ENCODE measurements at regions not wholly inside any gene's neighbourhood (a gene's known extent, or its start where the extent isn't known, plus 50 kb on each side); places are given as distances from the start of the nearest gene placed in this dataset.

DNA sequence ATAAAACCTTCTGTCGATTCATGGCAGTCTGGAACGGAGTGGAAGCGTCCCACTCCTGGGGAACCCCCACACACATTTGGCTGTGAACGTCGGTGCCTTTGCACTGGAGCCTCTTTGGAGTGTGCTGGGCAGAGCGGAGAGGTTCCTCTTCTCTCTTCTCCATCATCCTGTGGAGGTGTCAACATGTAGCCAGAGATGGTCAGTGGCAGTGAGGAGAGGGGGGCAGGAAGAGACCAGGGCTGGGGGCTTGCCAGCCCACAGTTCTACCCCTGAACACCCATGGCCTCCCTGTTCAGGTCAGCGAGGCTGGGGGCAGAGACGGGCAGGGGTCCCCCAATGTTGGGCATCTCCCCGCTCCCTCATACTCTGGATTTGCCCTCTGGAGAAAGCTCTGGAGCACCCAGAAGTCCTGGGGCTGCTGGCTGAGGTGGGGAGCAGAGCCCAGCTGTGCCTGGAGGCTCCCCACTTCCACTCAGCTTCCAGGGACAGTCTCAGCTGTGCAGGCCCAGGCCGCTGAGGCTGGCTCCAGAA, 223.7 kb downstream of the SEC14L1 start:
- Histone ChIP-seq H2BK12ac (ENCODE audit: low read depth, low read length) (no peak overlapping the region), H3K9ac (replicated peaks in 1 of 4; ENCODE audit: extremely low read depth in 1 of 4, low read depth in 3 of 4, low read length in 3 of 4) (no peak overlapping the region), H3K27me3 (replicated peaks in 1 of 4; ENCODE audit: control insufficient read depth in 3 of 4, extremely low read depth in 1 of 4, insufficient read depth in 3 of 4, low read length in 3 of 4) (no peaks in the 10 kb centered on the region), H2AK5ac (ENCODE audit: low read depth, low read length) (no peak overlapping the region), H4K20me1 (replicated peaks in 1 of 2; ENCODE audit: control insufficient read depth in 1 of 2, insufficient read depth in 2 of 2, low read length in 2 of 2) (peaks cover 0 to 4% of the 10 kb centered on the region in 2 experiments), H4K8ac (ENCODE audit: extremely low read depth, insufficient read depth, low read length) (no peak overlapping the region), H3K56ac (replicated peaks; ENCODE audit: insufficient read length, low read depth, low read length) (no peak overlapping the region), H3K14ac (ENCODE audit: insufficient read length) (no peak overlapping the region), H2BK5ac (ENCODE audit: low read depth, low read length) (no peak overlapping the region), H3K23ac (ENCODE audit: insufficient read length) (no peak overlapping the region), H3K79me1 (ENCODE audit: low read depth, low read length) (0 out of 2 replicates have a peak, but pooled peaks cover 3% of the 10 kb centered on the region), H3K18ac (ENCODE audit: extremely low read depth, low read length) (no peak overlapping the region), H3K79me2 (ENCODE audit: control insufficient read depth in 1 of 2, insufficient read depth in 2 of 2, low read length in 2 of 2) (peaks cover 0 to 4% of the 10 kb centered on the region in 2 experiments; a peak in 1 of 4 replicates), H3K36me3 (ENCODE audit: control insufficient read depth in 2 of 4, insufficient read depth in 4 of 4, low read length in 3 of 4) (no peaks in the 10 kb centered on the region), H3K23me2 (ENCODE audit: low read depth, low read length) (no peaks in the 10 kb centered on the region; the same call in 1 of the 2 replicates), H2BK15ac (ENCODE audit: low read length) (no peak overlapping the region), H3K27ac (ENCODE audit: low read depth, low read length) (no peak overlapping the region), H2AFZ (ENCODE audit: low read length) (no peak overlapping the region), H2BK120ac (replicated peaks; ENCODE audit: low read depth, low read length) (no peak overlapping the region), H4K5ac (ENCODE audit: insufficient read length, low read depth, low read length) (no peak overlapping the region), H3K4me3 (ENCODE audit: extremely low read depth in 1 of 4, insufficient read depth in 2 of 4, low read depth in 3 of 4, low read length in 4 of 4) (no peak overlapping the region), H2BK20ac (ENCODE audit: low read length) (no peak overlapping the region), H4K91ac (replicated peaks; ENCODE audit: insufficient read length, low read length) (no peak overlapping the region), H3K4me2 (ENCODE audit: insufficient read depth in 1 of 2, low read depth in 2 of 2, low read length in 2 of 2) (no peak overlapping the region), H3K4ac (replicated peaks; ENCODE audit: insufficient read length, low read depth, low read length) (no peak overlapping the region), H3K4me1 (replicated peaks in 1 of 4; ENCODE audit: control insufficient read depth in 3 of 4, insufficient read depth in 4 of 4, low read length in 3 of 4) (peaks cover 4 to 17% (median 11%) of the 10 kb centered on the region in 4 experiments), H3K9me3 (ENCODE audit: insufficient read depth in 2 of 2, low read depth in 1 of 2, low read length in 1 of 2) (no peaks in the 10 kb centered on the region)
- POLR2A ChIA-PET (ENCODE audit: partially characterized antibody), result no interaction called here
- WGBS, 2 experiments (ENCODE audit: extremely low coverage in 1 of 2, insufficient coverage in 1 of 2, insufficient read length in 1 of 2, insufficient replicate concordance in 2 of 2, low coverage in 1 of 2, low lambda C conversion rate in 2 of 2, missing lambda C conversion rate in 1 of 2), result 93% methylated on average over 10 of the region's 10 CpGs; no CpG with 5 or more reads in 1 of the 2 experiments
- no peak for TF ChIP-seq SP1 (IDR thresholded peaks at IDR 0.05; ENCODE audit: low read depth, low read length)
- TF ChIP-seq POLR2AphosphoS5 (IDR thresholded peaks at IDR 0.05; ENCODE audit: low read depth, low read length), result no peak
- no peak for TF ChIP-seq BACH1 (IDR thresholded peaks at IDR 0.05; ENCODE audit: low read length)
- no peak for TF ChIP-seq GABPA (IDR thresholded peaks at IDR 0.05; ENCODE audit: borderline replicate concordance, insufficient read depth, low read length)
- TF ChIP-seq BCL11A (IDR thresholded peaks at IDR 0.05; ENCODE audit: low read depth in 2 of 2, low read length in 2 of 2), result no peak
- TF ChIP-seq CHD1 (IDR thresholded peaks at IDR 0.05; ENCODE audit: low read depth, low read length), result no peak
- no peak for TF ChIP-seq SUZ12 (IDR thresholded peaks at IDR 0.05; ENCODE audit: low read length)
- no peak for TF ChIP-seq CBX5 (IDR thresholded peaks at IDR 0.05; ENCODE audit: low read depth, low read length)
- TF ChIP-seq POLR2A (IDR thresholded peaks at IDR 0.05; ENCODE audit: control extremely low read depth in 1 of 2, low read depth in 2 of 2, low read length in 2 of 2), result no peak
- TF ChIP-seq SAP30 (IDR thresholded peaks at IDR 0.05; ENCODE audit: insufficient read depth, insufficient replicate concordance, low read length), result no peak
- TF ChIP-seq BRCA1 (IDR thresholded peaks at IDR 0.05; ENCODE audit: low read depth, low read length), result no peak
- TF ChIP-seq SP2 (IDR thresholded peaks at IDR 0.05; ENCODE audit: low read length), result no peak
- CTCF ChIA-PET (ENCODE audit: partially characterized antibody), result no interaction called here
- DNase-seq (ENCODE audit: low read depth in 1 of 2, low spot score in 2 of 2), result no peak
- no peak for FAIRE-seq
